Endodermal cell (in vitro differentiated cells): ENCODE measurements at regions not wholly inside any gene's neighbourhood (a gene's known extent, or its start where the extent isn't known, plus 50 kb on each side); places are given as distances from the start of the nearest gene placed in this dataset.

Experiments used
- DNase-seq: peaks from one replicate; pipeline ENCODE4 v3.0.0-alpha.2; 2017
- H3K27ac ChIP-seq: 2 replicates; pipeline ENCODE4 v1.5.1; 2013; ENCODE audit warnings: mild to moderate bottlenecking, low read depth, low read length, moderate library complexity
- H3K27me3 ChIP-seq: 2 replicates; pipeline ENCODE4 v1.6.1; 2013; ENCODE audit warnings: mild to moderate bottlenecking, low read length, moderate library complexity; ENCODE audit not compliant: insufficient read depth, control insufficient read depth, poor library complexity, severe bottlenecking
- H3K36me3 ChIP-seq: 2 replicates; pipeline ENCODE4 v1.7.0; 2013; ENCODE audit warnings: mild to moderate bottlenecking, low read length, moderate library complexity; ENCODE audit not compliant: control insufficient read depth, insufficient read depth
- H3K4me1 ChIP-seq: one replicate; pipeline ENCODE4 v1.7.0; 2013; ENCODE audit warnings: low read length; ENCODE audit not compliant: control insufficient read depth, insufficient read depth
- H3K4me3 ChIP-seq: 2 replicates; pipeline ENCODE4 v1.5.1; 2013; ENCODE audit warnings: mild to moderate bottlenecking, low read length, moderate library complexity
- H3K9ac ChIP-seq: 2 replicates; pipeline ENCODE4 v1.6.1; 2013; ENCODE audit warnings: mild to moderate bottlenecking, low read length, moderate library complexity; ENCODE audit not compliant: poor library complexity, severe bottlenecking; ENCODE audit errors: extremely low read depth
- H3K9me3 ChIP-seq: 2 replicates; pipeline ENCODE4 v1.6.1; 2013; ENCODE audit warnings: mild to moderate bottlenecking, low read length, moderate library complexity; ENCODE audit not compliant: control insufficient read depth
- H3K27ac Mint-ChIP-seq: 2 replicates; pipeline ENCODE4 v1.8.0; 2020; ENCODE audit warnings: mixed read lengths
- H3K27me3 Mint-ChIP-seq: 2 replicates; pipeline ENCODE4 v1.8.0; 2021; ENCODE audit warnings: mild to moderate bottlenecking, mixed read lengths; ENCODE audit not compliant: insufficient read depth
- H3K36me3 Mint-ChIP-seq: 2 replicates; pipeline ENCODE4 v1.8.0; 2020; ENCODE audit warnings: low read depth, mixed read lengths
- H3K4me1 Mint-ChIP-seq: 2 replicates; pipeline ENCODE4 v1.8.0; 2020; ENCODE audit warnings: mixed read lengths
- H3K4me3 Mint-ChIP-seq: 2 replicates; pipeline ENCODE4 v1.8.0; 2020; ENCODE audit warnings: mild to moderate bottlenecking, moderate library complexity, mixed read lengths
- H3K9me3 Mint-ChIP-seq: 2 replicates; pipeline ENCODE4 v1.8.0; 2020; ENCODE audit warnings: mild to moderate bottlenecking, mixed read lengths
- CTCF ChIP-seq: fragments of 200-600 bp; sonication (generic); conservative IDR thresholded peaks from 2 replicates; pipeline ENCODE4 v1.5.0; 2021; ENCODE audit warnings: antibody characterized with exemption, mild to moderate bottlenecking
- WGBS, 2 experiments: methylation state at CpG; one replicate each; pipeline versions ENCODE4 v1.1.5 to v1.1.7; 2013; ENCODE audit warnings: missing lambda C conversion rate in 2 of 2, mixed read lengths in 1 of 2; ENCODE audit not compliant: insufficient coverage in 1 of 2, insufficient read length in 1 of 2; 5-methylcytosine and 5-hydroxymethylcytosine counted together

GRCh38 chr5:124537522-124537921, 208.9 kb downstream of the ZNF608 start:
- H3K27me3 ChIP-seq = no peaks in the 10 kb centered on the region
- no peaks in the 10 kb centered on the region for H3K27me3 Mint-ChIP-seq
- TF ChIP-seq CTCF = no peak
- DNase-seq = no peak
- no peak overlapping the region for H3K27ac ChIP-seq
- H3K36me3 ChIP-seq = no peaks in the 10 kb centered on the region
- no peaks in the 10 kb centered on the region for H3K4me1 Mint-ChIP-seq
- H3K9me3 Mint-ChIP-seq = peaks cover 3% of the 10 kb centered on the region
- H3K9me3 ChIP-seq = no peaks in the 10 kb centered on the region
- no peak overlapping the region for H3K27ac Mint-ChIP-seq
- H3K9ac ChIP-seq = no peak overlapping the region
- 94 to 98% methylated on average over 4 of the region's 4 CpGs for WGBS, 2 experiments
- no peak overlapping the region for H3K4me3 Mint-ChIP-seq
- H3K4me1 ChIP-seq = no peaks in the 10 kb centered on the region
- H3K36me3 Mint-ChIP-seq = peaks cover 10% of the 10 kb centered on the region
- H3K4me3 ChIP-seq = no peak overlapping the region

- Histone ChIP-seq H3K27me3 (no peaks in the 10 kb centered on the region), H3K4me3 (no peak overlapping the region), H3K9me3 (no peaks in the 10 kb centered on the region), H3K9ac (no peak overlapping the region), H3K36me3 (no peaks in the 10 kb centered on the region), H3K4me1 (no peaks in the 10 kb centered on the region), H3K27ac (no peak overlapping the region)
- H3K4me1 Mint-ChIP-seq = no peaks in the 10 kb centered on the region
- H3K27ac Mint-ChIP-seq = no peak overlapping the region
- WGBS, 2 experiments = 72 to 94% methylated on average over 5 of the region's 5 CpGs
- peaks cover 3% of the 10 kb centered on the region for H3K9me3 Mint-ChIP-seq
- H3K27me3 Mint-ChIP-seq = no peaks in the 10 kb centered on the region
- H3K4me3 Mint-ChIP-seq = no peak overlapping the region
- no peak for TF ChIP-seq CTCF
- H3K36me3 Mint-ChIP-seq = peaks cover 10% of the 10 kb centered on the region
- DNase-seq = no peak
These were observed 209.3 kb downstream of the ZNF608 start for GRCh38 chr5:124537107-124537506.

- Mint-ChIP-seq H3K9me3 (peaks cover 3% of the 10 kb centered on the region), H3K4me1 (no peaks in the 10 kb centered on the region), H3K27me3 (no peaks in the 10 kb centered on the region), H3K4me3 (no peak overlapping the region), H3K27ac (no peak overlapping the region), H3K36me3 (peaks cover 10% of the 10 kb centered on the region)
- Histone ChIP-seq H3K36me3 (no peaks in the 10 kb centered on the region), H3K9ac (no peak overlapping the region), H3K4me1 (no peaks in the 10 kb centered on the region), H3K9me3 (no peaks in the 10 kb centered on the region), H3K4me3 (no peak overlapping the region), H3K27me3 (no peaks in the 10 kb centered on the region), H3K27ac (no peak overlapping the region)
- no peak for TF ChIP-seq CTCF
- WGBS, 2 experiments = 86 to 95% methylated on average over 2 to 4 of the region's 4 CpGs
- no peak for DNase-seq
These were observed 210.1 kb downstream of the ZNF608 start for GRCh38 chr5:124536333-124536732.
